ENCODE measurements at regions not wholly inside any gene's neighbourhood (a gene's known extent, or its start where the extent isn't known, plus 50 kb on each side); places are given as distances from the start of the nearest gene placed in this dataset.

DNA sequence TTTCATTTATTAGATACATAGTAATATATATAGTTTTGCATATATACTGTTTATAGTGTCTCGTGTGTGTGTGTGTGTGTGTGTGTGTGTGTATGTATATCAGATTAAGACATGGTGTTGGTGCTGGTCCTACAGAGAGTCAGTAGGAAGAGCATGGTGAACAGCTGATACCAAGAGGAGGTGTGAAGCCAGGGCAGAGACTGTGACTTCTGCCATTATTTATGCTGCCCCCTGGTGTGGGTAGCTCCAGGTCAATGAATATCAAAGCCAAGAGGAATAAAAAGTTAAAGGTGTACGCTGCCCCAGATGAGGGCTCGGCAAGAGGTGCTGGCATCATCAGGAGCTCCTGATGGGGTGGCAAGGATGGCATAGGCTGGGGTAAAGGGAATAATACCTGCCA lies 299.5 kb upstream of the RASGRP1 start:
- DNase-seq: no peak

DNA sequence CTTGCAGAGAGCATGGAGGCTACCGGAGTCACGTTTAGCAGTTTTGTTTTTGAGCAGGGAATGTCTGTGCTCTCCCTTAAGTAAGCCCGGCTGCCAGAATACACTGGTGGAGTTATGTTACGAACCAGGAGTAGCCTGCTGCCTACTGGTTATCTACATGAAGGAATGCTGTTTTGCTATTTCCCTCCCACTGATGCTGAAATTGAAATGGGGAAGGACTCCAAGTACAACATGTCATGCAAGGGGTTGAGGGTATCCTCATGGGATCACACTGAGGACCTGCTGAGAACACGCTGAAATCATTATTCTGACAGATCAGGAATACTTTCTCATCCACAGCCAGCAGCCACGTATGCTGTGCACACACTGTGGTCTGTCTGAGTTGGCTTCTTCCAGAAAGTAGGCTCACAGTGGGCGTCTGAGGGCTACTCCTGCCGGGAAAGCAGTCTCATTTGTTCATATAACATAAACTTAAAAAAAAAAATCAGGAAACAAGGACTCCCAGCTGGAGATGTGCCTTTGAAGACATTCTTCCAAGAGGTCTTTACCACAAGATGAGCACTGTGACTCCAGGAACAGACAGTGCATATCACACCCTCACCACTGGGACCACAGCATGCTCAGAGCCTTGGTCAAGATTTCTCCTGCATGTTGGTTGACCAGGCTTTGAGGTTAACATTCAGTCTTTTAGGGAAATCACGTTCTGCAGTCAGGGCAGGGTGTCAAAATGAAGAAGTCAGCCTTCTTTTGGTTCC lies 300.4 kb upstream of the RASGRP1 start:
- DNase-seq: no peak

DNA sequence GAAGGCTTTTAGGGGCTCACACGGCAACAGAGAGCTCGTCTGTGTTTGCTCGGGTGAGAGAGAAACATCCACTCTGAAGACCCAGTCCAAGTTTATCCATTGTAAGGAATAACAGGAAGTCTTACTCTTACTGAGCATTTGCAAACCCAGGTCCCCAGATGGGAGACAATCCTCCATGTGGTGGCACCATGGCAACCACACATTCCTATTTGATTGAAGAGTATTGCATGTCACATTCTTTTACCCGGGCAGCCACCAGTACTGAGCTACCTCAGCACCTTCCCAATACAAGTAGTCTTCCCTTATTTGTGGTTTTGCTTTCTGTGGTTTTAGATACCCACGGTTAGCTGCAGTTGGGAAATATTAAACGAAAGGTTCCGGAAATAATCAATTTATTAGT lies 302.9 kb upstream of the RASGRP1 start:
- no peak for DNase-seq

DNA sequence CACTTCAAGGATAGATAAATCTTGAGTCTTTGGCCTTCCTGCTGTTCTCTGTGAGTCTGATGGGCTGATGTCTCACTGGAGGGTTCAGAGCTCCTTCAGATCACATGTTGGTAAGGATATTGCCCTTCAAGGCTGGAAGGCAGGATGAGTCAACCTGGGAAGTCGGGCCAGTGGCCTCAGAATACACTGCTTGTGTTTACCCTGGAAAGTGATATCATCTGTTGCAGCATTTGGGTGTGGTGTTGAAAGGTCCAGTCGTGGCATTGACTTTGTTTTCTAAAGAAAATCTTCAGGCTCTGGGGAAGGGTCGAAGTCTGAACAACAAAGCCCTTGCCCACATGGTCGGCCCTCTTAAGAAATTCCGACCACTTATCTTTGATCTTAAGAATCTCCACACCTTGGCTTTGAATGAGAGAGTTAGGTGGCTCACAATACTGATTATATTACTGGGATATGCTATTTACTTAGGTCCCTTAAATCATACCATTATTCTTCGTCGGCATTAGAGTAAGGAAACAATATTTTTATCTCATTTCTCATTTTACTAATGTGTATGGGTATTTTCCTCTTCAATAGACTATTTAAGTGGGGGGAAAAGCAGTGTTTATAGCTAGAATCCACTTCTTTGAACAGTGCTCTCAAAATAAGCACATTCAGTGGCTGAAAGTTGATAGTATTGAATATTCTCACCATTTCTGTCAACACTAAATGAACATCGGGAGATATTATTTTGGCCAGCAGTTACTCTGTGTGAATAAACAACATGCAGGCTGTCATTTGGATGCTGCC lies 303.9 kb upstream of the RASGRP1 start:
- DNase-seq: no peak

DNA sequence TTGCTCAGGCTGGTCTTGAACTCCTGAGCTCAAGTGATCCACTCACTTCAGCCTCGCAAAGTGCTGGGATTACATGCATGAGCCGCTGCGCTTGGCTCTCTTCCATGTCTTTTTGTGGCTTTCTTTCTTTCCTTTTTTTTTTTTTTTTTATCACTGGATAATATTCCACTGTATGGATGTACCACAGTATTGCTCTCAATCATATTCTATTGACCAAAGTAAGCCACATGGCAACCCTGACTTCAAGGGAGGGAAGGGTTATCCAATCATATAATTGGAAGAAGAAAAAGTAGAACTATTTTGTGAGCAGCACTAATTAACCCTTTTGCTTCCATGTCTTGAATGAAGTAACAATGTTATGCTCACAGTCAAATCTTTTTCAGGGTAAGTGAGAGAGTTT lies 307.0 kb upstream of the RASGRP1 start:
- no peak for DNase-seq

GRCh38 chr15:38872732-38873131 lies 308.1 kb upstream of the RASGRP1 start:
- no peak for DNase-seq

GRCh38 chr15:38873158-38873557 lies 308.5 kb upstream of the RASGRP1 start:
- no peak for DNase-seq

- DNase-seq: no peak
Measured at GRCh38 chr15:38874464-38874863, 309.9 kb upstream of the RASGRP1 start.

DNA sequence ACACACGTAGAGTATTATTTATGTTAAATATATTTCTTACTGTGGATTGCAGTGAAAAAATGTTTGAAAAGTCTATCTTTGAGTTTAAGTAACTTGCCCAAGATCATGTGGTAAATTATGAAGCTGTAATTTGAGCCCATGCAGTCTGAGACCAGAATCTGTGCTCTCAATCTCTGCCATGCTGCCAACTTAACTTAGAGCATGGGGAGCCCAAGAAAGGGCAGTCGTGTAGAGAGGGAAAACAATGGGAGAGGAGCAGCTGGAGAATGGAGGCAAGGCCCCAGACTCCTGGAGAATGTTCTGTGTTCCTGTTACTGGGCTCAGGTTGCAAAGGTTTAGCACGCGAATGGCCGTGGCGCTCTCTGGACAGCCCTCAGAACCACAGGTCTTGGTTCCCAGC lies 311.6 kb upstream of the RASGRP1 start:
- no peak for DNase-seq

- no peak for DNase-seq
Measured at GRCh38 chr15:38876621-38877020, 312.0 kb upstream of the RASGRP1 start.

DNA sequence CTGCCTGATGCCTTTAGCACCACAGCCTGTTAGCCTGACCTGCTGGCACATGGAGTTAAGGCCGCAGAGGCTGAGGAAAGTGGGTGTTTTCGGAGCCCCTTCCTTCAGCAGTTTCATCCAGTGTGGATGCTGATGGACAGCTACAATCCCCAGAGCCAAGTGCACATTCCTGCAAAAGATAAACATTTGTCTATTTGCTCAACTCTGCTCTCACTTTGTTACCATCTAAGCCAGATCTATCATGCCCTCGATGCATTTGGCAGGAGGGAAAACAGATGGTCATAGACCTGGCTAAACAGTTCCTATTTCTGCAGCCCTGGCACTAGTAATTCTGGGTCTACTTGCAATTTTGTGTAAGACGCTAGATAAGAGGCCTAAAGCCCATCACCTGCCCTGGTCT lies 312.9 kb upstream of the RASGRP1 start:
- no peak for DNase-seq

- no peak for DNase-seq
Measured at GRCh38 chr15:38878026-38878425, 313.4 kb upstream of the RASGRP1 start.

- no peak for DNase-seq
Measured at GRCh38 chr15:38878926-38879325, 314.3 kb upstream of the RASGRP1 start.

DNA sequence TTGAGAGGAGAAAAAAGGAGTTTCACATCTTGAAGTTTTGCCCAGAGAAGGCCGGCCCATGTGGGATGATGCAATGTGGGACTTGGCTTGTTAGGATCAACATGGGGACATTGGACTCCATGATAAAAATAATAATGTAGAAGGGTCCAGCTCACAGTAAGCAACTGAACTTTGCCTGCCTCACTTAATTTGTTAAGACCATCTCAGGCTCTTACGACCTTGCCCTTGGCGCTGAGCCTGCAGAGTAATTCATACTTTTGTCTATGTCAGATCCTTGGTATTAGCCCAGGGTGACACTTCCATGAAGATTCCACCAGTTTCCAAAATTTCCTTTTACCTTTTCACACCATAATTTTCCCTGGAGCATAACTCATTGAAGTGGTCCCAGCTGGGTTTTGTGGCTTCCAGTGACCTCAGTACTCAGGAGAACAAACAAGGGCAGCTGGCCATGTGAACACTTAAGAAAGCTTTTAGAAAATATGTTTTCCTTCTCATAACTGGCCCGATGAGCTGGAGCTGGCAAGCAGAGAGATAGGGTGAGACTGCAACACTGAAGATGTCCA lies 315.4 kb upstream of the RASGRP1 start:
- no peak for DNase-seq

DNA sequence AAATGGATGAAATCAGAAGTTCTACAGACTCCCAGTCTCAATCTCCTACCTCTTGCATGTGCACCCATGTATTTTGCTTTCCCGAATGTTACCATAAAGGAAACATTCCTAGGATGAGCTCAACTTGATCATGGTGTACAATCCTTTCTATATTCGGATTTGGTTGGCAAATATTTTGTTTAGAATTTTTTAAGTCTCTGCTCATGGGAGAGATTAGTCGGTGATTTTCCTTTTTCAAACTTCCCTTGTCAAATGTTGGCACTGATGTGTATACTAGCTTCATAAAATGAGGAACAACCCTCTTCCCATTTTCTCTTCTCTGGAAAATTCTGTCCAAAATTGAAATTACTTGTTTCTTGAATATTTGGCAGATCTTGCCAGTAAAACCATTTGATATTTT lies 317.6 kb upstream of the RASGRP1 start:
- no peak for DNase-seq

DNA sequence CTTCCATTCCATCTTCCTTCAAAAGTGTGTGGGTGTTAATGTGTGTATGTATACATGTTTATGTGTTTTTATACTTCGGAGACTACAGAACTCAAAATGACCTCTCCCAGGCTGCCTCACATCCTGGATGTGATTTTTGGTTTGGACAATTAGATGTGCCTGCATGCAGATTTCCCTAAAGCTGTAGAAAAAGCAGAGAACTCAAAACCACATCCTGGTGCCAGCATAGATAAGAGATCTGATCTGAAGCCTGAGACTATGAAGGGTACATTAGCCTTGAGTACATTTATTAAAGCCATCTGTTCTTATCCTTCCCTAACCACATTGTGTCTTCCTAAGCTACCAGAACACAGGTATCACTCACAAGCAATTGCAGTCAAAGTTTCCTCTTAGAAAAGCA lies 319.4 kb upstream of the RASGRP1 start:
- no peak for DNase-seq

DNA sequence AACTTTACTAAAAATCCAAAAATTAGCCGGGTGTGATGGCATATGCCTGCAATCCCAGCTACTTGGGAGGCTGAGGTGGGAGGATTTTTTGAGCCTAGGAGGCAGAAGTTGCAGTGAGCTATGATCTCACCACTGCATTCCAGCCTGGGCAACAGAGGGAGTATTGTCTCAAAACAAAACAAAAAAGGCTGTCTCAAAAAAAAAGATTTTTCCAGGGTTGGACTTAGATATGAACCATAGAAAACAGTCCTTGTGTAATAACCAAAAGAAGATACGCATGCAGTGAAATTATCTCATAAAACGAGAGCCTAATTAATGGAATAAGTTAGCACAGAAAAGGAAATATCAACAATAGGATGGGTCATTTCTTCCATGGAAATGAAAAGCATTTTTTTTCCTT lies 320.4 kb upstream of the RASGRP1 start:
- no peak for DNase-seq

DNA sequence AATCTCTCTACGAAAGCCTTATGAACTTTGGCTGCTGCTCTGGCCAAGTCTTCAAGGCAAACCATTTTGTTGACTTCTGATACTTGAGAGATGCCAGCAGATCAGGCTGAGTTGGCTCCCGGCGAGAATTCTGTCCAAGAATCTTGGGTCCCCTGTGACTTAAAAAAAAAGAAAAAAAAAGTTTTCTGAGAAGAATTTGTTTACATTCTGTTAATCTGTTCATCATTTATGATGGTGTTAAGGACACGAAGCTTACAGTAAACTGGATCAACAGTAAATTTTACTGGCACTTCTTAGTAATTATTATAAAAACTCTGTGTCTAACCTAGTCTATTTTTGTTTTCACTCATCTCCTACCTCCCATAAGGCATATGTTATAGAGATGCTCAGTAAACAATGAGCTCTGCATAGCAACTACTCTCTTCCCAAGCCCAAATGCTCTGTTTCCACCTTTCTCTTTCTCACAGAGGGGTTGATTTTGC lies 320.9 kb upstream of the RASGRP1 start:
- no peak for DNase-seq

- DNase-seq: no peak
Measured at GRCh38 chr15:38886315-38887163, 321.9 kb upstream of the RASGRP1 start.

DNA sequence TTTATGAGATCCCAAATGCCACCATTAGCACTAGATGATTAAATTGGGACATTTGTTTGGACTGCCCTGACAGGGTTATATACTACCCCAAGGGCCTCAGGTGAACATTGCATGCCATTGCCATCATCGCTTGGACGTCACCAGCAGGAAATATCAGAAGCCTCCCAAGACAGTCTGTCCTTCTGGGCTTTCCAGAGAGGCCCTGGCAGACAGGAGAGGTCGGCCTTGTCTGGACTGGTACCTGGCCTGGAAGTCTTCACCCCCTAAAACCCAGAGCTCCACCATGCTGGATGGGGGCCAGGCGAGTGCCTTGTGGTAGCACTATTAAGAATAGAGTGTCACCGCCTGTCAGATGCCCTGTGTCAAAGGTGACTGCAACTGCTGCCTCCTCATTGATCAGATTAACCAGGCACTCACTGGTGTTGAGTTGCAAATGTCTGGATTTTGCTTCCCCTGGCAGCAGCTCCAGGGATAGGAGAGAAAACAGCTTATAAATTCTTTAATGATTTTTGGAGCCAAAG lies 324.1 kb upstream of the RASGRP1 start:
- no peak for DNase-seq

DNA sequence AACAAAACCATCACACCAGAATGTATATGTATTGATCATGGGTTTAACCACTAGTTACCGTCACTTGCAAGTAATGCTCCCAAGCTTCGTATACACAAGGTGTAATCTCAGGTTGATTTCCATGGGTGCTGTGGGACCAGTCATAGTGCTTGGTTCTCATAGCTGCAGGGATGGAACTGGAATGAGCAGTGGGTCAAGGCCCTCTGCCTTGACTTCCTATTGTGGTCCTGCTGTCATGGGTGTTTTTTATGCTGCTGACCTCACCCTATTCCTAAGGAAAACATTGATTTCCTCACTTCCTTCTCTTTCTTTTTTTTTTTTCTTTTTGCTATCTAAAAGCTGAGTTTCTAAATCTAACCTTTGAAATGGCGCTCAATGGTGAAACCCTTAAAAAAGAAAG lies 325.6 kb upstream of the RASGRP1 start:
- DNase-seq: no peak

DNA sequence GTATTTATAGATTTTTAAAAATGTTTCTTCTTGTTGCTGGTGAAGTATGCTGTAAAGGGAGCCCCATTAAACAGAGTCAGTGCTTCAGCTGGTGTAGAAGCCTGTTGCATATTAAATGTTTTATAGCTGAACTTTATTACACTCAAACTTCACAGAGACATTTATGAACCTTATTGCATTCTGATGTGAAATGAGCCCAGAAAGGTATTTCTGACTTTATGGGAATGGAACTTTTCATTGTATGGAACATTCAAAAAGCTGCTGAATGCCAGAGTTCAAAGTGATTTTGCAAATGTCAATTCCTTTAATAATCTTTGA lies 329.3 kb upstream of the RASGRP1 start:
- DNase-seq: no peak

Measured in 8988T (cell line).